MCF 10A (cell line): ENCODE measurements at regions not wholly inside any gene's neighbourhood (a gene's known extent, or its start where the extent isn't known, plus 50 kb on each side); places are given as distances from the start of the nearest gene placed in this dataset.

Source experiments
- BruUV-seq: library from RNA; stranded (reverse); fragments of 400-500 nt; replicated peaks from 2 replicates; lab custom pipeline; 2021; lab: Mats Ljungman, UMichigan
- CTCF ChIA-PET: fragments of 300-600 bp; sonication (Branson Sonifier 250); formaldehyde crosslinking; extraction: SDS; loops from one replicate; lab custom pipeline; 2021; ENCODE audit warnings: antibody characterized with exemption, inconsistent platforms; lab: Yijun Ruan, JAX
- POLR2A ChIA-PET: fragments of 300-600, 350-650 bp; sonication (Branson Sonifier 250); formaldehyde crosslinking; extraction: SDS; loops from one replicate; lab custom pipeline; 2020; ENCODE audit warnings: antibody characterized with exemption, inconsistent platforms; lab: Yijun Ruan, JAX
- DNase-seq: peaks from one replicate; pipeline ENCODE4 v3.0.0-alpha.2; 2018; ENCODE audit not compliant: unreplicated experiment
- H3K27ac Mint-ChIP-seq: one replicate; pipeline ENCODE4 v1.8.0; 2022; ENCODE audit warnings: mild to moderate bottlenecking, low read depth, mixed read lengths; ENCODE audit not compliant: unreplicated experiment
- H3K27me3 Mint-ChIP-seq: one replicate; pipeline ENCODE4 v1.8.0; 2022; ENCODE audit warnings: mixed read lengths; ENCODE audit not compliant: insufficient read depth, unreplicated experiment
- H3K36me3 Mint-ChIP-seq: one replicate; pipeline ENCODE4 v1.8.0; 2022; ENCODE audit warnings: mild to moderate bottlenecking, moderate library complexity, mixed read lengths; ENCODE audit not compliant: insufficient read depth, unreplicated experiment
- H3K4me1 Mint-ChIP-seq: one replicate; pipeline ENCODE4 v1.8.0; 2022; ENCODE audit warnings: mixed read lengths; ENCODE audit not compliant: insufficient read depth, unreplicated experiment
- H3K4me3 Mint-ChIP-seq: one replicate; pipeline ENCODE4 v1.8.0; 2022; ENCODE audit warnings: mild to moderate bottlenecking, moderate library complexity, mixed read lengths; ENCODE audit not compliant: unreplicated experiment
- H3K9me3 Mint-ChIP-seq: one replicate; pipeline ENCODE4 v1.8.0; 2022; ENCODE audit warnings: mixed read lengths; ENCODE audit not compliant: unreplicated experiment
- intact Hi-C: fragments of 100-400 bp; cut with micrococcal nuclease; formaldehyde crosslinking; loops from 2 replicates; pipeline ENCODE4 v1.14.1; 2022
- TF ChIP-seq, protein P1 (sequence below): fragments of 200-600 bp; IDR thresholded peaks from one replicate; pipeline ENCODE4 v1.8.0; 2022; ENCODE audit warnings: antibody characterized with exemption, mild to moderate bottlenecking; ENCODE audit not compliant: unreplicated experiment

DNA sequence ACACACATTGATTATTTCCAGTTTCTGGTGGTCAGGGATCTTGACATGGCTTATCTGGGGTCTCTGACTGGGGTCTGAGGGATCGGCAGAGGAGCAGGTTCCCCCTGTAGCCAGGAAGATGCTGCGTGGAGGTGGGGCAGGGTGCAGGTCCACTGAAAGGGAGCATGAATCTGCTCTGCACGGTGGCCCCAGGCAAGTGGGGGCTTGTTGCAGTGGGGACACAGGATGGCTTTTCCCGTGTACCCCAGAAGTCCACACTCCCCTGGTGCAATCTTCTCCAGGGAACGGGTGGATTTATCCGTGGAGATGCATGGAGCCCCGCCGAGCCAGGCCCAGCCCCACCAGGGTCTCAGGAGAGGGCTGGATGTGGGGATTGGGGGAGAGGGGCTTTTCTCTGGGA is 210.4 kb upstream of the C14orf180 start:
- CTCF ChIA-PET, result interaction anchor here (0.6 kb wide), 1 partner anchor 1143 kb away, joined by 3 read pairs; no protein-coding TSS in a partner anchor
- H3K27ac Mint-ChIP-seq, result no peak overlapping the region
- no peaks in the 10 kb centered on the region for H3K4me1 Mint-ChIP-seq
- H3K9me3 Mint-ChIP-seq, result no peaks in the 10 kb centered on the region
- H3K4me3 Mint-ChIP-seq, result no peak overlapping the region
- H3K27me3 Mint-ChIP-seq, result peaks cover 36% of the 10 kb centered on the region
- TF ChIP-seq, protein P1, sequence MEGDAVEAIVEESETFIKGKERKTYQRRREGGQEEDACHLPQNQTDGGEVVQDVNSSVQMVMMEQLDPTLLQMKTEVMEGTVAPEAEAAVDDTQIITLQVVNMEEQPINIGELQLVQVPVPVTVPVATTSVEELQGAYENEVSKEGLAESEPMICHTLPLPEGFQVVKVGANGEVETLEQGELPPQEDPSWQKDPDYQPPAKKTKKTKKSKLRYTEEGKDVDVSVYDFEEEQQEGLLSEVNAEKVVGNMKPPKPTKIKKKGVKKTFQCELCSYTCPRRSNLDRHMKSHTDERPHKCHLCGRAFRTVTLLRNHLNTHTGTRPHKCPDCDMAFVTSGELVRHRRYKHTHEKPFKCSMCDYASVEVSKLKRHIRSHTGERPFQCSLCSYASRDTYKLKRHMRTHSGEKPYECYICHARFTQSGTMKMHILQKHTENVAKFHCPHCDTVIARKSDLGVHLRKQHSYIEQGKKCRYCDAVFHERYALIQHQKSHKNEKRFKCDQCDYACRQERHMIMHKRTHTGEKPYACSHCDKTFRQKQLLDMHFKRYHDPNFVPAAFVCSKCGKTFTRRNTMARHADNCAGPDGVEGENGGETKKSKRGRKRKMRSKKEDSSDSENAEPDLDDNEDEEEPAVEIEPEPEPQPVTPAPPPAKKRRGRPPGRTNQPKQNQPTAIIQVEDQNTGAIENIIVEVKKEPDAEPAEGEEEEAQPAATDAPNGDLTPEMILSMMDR, result no peak
- BruUV-seq, result no TSS peak
- DNase-seq, result no peak
- intact Hi-C loops, result no loop called here
- POLR2A ChIA-PET, result no interaction called here
- no peaks in the 10 kb centered on the region for H3K36me3 Mint-ChIP-seq

DNA sequence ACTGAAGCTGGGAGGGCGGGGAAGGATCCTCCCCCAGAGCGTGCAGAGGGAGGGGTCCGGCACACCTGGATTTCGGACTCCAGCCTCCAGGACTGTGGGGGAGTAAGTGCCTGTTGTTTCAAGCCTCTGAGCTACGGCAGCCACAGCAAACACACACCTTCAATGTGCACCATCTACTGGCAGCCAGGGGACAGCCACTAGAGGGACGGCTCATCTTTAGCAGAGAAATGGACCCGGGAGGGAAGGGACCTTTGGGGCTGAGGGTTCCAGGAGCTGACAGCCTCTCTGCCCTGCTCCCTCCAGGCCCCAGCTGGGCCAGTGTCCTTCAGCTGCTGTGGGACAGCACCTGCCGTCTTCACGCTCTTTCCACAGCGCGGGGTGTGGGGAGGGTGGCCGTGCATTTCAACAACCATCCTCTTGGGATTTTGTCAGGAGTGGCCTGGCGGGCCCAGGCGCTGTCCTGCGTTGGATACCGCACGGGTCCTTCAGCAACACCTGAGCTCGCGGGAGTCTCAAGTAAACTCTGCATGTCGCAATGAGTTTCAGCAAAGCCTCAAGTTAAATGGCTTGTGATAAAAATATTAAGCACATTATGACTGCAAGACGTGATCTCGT is 209.2 kb upstream of the C14orf180 start:
- no TSS peak for BruUV-seq
- POLR2A ChIA-PET, result no interaction called here
- Mint-ChIP-seq H3K27ac (no peak overlapping the region), H3K9me3 (no peaks in the 10 kb centered on the region), H3K36me3 (no peaks in the 10 kb centered on the region), H3K4me3 (no peak overlapping the region), H3K27me3 (peaks cover 36% of the 10 kb centered on the region), H3K4me1 (no peaks in the 10 kb centered on the region)
- intact Hi-C loops, result no loop called here
- DNase-seq, result peak; percentile 7
- CTCF ChIA-PET, result interaction anchor here (0.9 kb wide), 1 partner anchor 13 kb away, joined by 3 read pairs; no protein-coding TSS in a partner anchor
- TF ChIP-seq, protein P1, result no peak

DNA sequence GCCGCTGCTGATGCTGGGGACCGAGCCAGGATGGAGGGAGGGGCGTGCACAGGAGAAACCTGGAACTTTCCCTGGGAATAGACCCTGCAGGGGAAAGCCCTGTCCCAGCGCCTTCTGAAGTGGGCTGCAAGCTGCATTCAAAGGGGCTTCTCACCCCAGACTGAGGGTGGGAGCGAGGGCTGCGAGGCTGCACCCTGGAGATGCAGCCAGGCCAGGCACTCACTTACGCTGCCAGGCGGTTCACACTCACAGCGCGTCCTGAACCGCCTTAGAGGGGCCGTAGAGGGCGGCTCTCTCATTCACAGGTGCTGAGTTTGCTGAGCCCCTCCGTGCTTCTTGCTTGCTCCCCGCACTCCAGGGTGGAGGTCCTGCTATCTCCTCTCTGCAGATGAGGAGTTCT is 208.5 kb upstream of the C14orf180 start:
- intact Hi-C loops, result no loop called here
- H3K27ac Mint-ChIP-seq, result no peak overlapping the region

DNA sequence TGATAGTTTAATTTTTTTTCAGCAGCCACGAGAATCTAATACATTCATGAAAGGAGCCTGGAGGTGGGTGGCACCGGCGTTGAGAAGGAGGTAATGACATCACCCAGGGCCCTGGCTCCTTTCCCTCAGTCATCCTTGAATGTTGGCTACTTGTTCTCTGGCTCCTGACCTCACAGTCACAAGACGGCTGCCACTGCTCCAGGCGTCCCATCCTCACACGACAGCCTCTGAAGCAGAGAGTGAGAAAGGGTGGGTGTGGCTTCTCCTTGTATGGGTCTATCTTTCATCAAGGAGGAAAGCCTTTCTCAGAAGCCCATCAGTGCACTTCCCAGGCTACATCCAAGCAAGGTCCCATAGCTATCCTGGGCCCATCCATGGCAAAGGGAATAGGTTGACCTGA is 207.6 kb upstream of the C14orf180 start:
- ChIA-PET POLR2A (no interaction called here), CTCF (interaction anchor here (0.7 to 0.9 kb wide), 2 partner anchors 34 to 231 kb away, joined by 3 to 4 read pairs; no protein-coding TSS in a partner anchor)
- TF ChIP-seq, protein P1, result no peak
- H3K36me3 Mint-ChIP-seq, result no peaks in the 10 kb centered on the region
- no TSS peak for BruUV-seq
- DNase-seq, result no peak
- H3K4me3 Mint-ChIP-seq, result no peak overlapping the region
- H3K27ac Mint-ChIP-seq, result no peak overlapping the region
- intact Hi-C loops, result no loop called here
- H3K4me1 Mint-ChIP-seq, result no peaks in the 10 kb centered on the region
- peaks cover 48% of the 10 kb centered on the region for H3K27me3 Mint-ChIP-seq
- H3K9me3 Mint-ChIP-seq, result no peaks in the 10 kb centered on the region

More for the DNA sequence above, 208.5 kb upstream of the C14orf180 start:
- no peak overlapping the region for H3K4me3 Mint-ChIP-seq
- no peaks in the 10 kb centered on the region for H3K4me1 Mint-ChIP-seq
- H3K36me3 Mint-ChIP-seq, result no peaks in the 10 kb centered on the region
- TF ChIP-seq, protein P1, result no peak
- POLR2A ChIA-PET, result no interaction called here
- CTCF ChIA-PET, result interaction anchor here (0.9 kb wide), 2 partner anchors 14 to 35 kb away, joined by 3 to 4 read pairs; no protein-coding TSS in a partner anchor
- H3K27me3 Mint-ChIP-seq, result peaks cover 39% of the 10 kb centered on the region
- no TSS peak for BruUV-seq
- no peak for DNase-seq
- no peaks in the 10 kb centered on the region for H3K9me3 Mint-ChIP-seq
